Body of pancreas (tissue), 4 donors: ENCODE measurements at regions not wholly inside any gene's neighbourhood (a gene's known extent, or its start where the extent isn't known, plus 50 kb on each side); places are given as distances from the start of the nearest gene placed in this dataset.

Source experiments
- ATAC-seq: fragments of 150-250 bp; one replicate; pipeline ENCODE4 v1.9.1; 2016
- DNase-seq, 4 donors: peaks; one replicate each; pipeline ENCODE4 v3.0.0-alpha.2; 2019
- H3K27ac ChIP-seq, 4 donors: fragments of 200-600 bp; sonication (generic); 1 replicate in 3 of 4; 2 replicates in 1 of 4; pipeline versions ENCODE4 v1.5.1 to v1.6.1; 2016 to 2019; ENCODE audit warnings: mild to moderate bottlenecking in 1 of 4, mixed read lengths in 1 of 4, moderate library complexity in 1 of 4
- H3K27me3 ChIP-seq, 2 donors: fragments of 200-600 bp; sonication (generic); one replicate each; pipeline ENCODE4 v1.6.0; 2016; ENCODE audit warnings: mild to moderate bottlenecking in 1 of 2
- H3K36me3 ChIP-seq, 2 donors: fragments of 200-600 bp; sonication (generic); replicated peaks in 1 of 2; 2 replicates each; pipeline ENCODE4 v1.5.1; 2016; ENCODE audit warnings: low read depth in 2 of 2; ENCODE audit not compliant: insufficient read depth in 1 of 2
- H3K4me1 ChIP-seq: fragments of 200-600 bp; sonication (generic); one replicate; pipeline ENCODE4 v1.6.0; 2016
- H3K4me3 ChIP-seq, 2 donors: fragments of 200-600 bp; sonication (generic); 1 replicate in 1 of 2; 2 replicates in 1 of 2; pipeline ENCODE4 v1.5.1; 2016 to 2019
- H3K9me3 ChIP-seq, 3 donors: fragments of 200-600 bp; sonication (generic); 1 replicate in 2 of 3; 2 replicates in 1 of 3; pipeline ENCODE4 v1.5.1; 2016
- CTCF ChIP-seq, 7 experiments: fragments of 450-650 bp in 4 of 7; fragments of 200-600 bp in 3 of 7; sonication (generic) in 3 of 7; IDR thresholded peaks; one replicate each; pipeline ENCODE4 v1.5.1; 2016 to 2019; ENCODE audit warnings: antibody characterized with exemption in 7 of 7
- POLR2A ChIP-seq, 3 donors: fragments of 450-650 bp; IDR thresholded peaks; one replicate each; pipeline ENCODE4 v1.6.1; 2016; ENCODE audit warnings: antibody characterized with exemption in 3 of 3, mild to moderate bottlenecking in 2 of 3
- WGBS, 2 donors: methylation state at CpG; one replicate each; pipeline ENCODE4 v1.1.5; 2017; 5-methylcytosine and 5-hydroxymethylcytosine counted together
- intact Hi-C: fragments of 100-400 bp; cut with DNase I; formaldehyde crosslinking; loops from one replicate; pipeline ENCODE4 v1.15.1; 2023

- no peaks in the 10 kb centered on the region for H3K4me1 ChIP-seq
- H3K27ac ChIP-seq, result no peak overlapping the region
- DNase-seq, result no peak
- no peaks in the 10 kb centered on the region for H3K27me3 ChIP-seq
- intact Hi-C loops, result no loop called here
- no peaks in the 10 kb centered on the region for H3K36me3 ChIP-seq
- no peak overlapping the region for H3K4me3 ChIP-seq
- no peaks in the 10 kb centered on the region for H3K9me3 ChIP-seq
- no peak for ATAC-seq
- 49 to 51% methylated on average over 1 of the region's 1 CpG for WGBS, 2 donors
- no peak for TF ChIP-seq POLR2A (IDR thresholded peaks at IDR 0.05)
- TF ChIP-seq CTCF (IDR thresholded peaks at IDR 0.05), result no peak
These were observed 342.9 kb upstream of the DPH6 start for GRCh38 chr15:35888815-35889214.

DNA sequence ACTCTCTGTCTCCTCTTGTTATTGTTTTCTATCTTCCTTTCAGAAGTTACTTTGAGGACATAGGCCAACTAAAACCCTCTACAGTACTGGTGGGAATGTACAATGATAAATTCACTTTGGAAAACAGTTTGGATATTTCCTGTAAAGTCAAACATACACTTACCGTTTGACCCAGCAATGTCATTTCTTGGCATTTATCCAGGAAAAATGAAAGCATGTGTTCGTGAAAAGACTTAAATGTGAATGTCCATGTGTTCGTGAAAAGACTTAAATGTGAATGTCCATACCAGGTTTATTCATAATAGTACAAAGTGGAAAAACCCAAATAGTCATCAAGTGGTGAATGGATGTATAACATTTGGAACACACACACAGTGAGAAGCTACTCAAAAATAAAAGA lies 361.5 kb upstream of the DPH6 start:
- H3K4me3 ChIP-seq, result no peak overlapping the region
- intact Hi-C loops, result no loop called here
- H3K27me3 ChIP-seq, result no peaks in the 10 kb centered on the region
- H3K9me3 ChIP-seq, result no peaks in the 10 kb centered on the region
- no peak for TF ChIP-seq CTCF (IDR thresholded peaks at IDR 0.05)
- 28 to 41% methylated on average over 3 of the region's 3 CpGs for WGBS, 2 donors
- H3K4me1 ChIP-seq, result peaks cover 6% of the 10 kb centered on the region
- DNase-seq (no peak), ATAC-seq (no peak)
- no peak overlapping the region for H3K27ac ChIP-seq
- H3K36me3 ChIP-seq, result no peaks in the 10 kb centered on the region

GRCh38 chr15:35909414-35909813 lies 363.4 kb upstream of the DPH6 start:
- peaks cover 6% of the 10 kb centered on the region for H3K4me1 ChIP-seq
- H3K27me3 ChIP-seq, result no peaks in the 10 kb centered on the region
- DNase-seq, result no peak
- ATAC-seq, result no peak
- TF ChIP-seq POLR2A (IDR thresholded peaks at IDR 0.05) (no peak), CTCF (IDR thresholded peaks at IDR 0.05) (no peak)
- 95 to 96% methylated on average over 3 of the region's 3 CpGs for WGBS, 2 donors
- H3K36me3 ChIP-seq, result no peaks in the 10 kb centered on the region
- intact Hi-C loops, result no loop called here
- H3K9me3 ChIP-seq, result no peaks in the 10 kb centered on the region
- H3K27ac ChIP-seq, result no peak overlapping the region
- no peak overlapping the region for H3K4me3 ChIP-seq

GRCh38 chr15:35910227-35910626 lies 364.3 kb upstream of the DPH6 start:
- no peaks in the 10 kb centered on the region for H3K9me3 ChIP-seq
- ATAC-seq (no peak), DNase-seq (no peak)
- H3K36me3 ChIP-seq, result no peaks in the 10 kb centered on the region
- intact Hi-C loops, result no loop called here
- no peak overlapping the region for H3K27ac ChIP-seq
- TF ChIP-seq POLR2A (IDR thresholded peaks at IDR 0.05) (no peak), CTCF (IDR thresholded peaks at IDR 0.05) (no peak)
- peaks cover 6% of the 10 kb centered on the region for H3K4me1 ChIP-seq
- no peaks in the 10 kb centered on the region for H3K27me3 ChIP-seq
- H3K4me3 ChIP-seq, result no peak overlapping the region
- 93 to 95% methylated on average over 2 of the region's 2 CpGs for WGBS, 2 donors

DNA sequence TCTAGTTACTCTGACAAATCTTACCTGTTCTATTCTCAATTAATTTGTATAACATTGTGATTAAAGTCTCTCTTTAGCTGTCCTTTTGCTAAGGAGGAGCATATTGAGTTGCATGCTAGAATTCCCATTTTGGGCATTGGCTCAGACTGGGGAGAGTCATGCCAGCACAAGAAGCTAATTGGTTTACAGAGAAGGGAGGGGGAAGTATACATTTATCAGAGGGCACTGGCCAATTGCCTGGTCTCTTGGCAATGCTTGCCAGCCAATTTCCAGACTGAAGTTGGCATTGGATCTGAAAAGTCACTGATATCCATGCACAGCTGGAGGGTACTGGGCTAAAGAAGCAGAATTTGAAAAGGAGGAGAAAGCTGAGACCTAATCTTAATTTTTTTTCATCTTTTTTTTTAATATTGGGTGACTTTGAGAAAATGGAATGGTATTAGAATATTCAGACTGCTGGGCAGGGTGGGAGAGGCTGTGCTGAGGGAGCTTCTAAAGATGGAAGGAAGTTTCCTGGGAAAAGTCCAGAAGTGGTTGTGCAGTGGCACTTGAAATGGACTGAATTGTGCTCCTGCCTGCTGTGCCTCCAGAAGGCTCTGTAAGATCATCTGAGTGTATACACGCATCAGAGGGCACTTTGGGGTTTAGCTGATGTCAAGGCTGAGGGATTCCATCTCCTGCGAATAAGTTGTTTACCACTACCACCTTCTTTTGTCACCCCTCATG lies 365.2 kb upstream of the DPH6 start:
- ATAC-seq, result peak; percentile 45
- H3K27me3 ChIP-seq, result no peaks in the 10 kb centered on the region
- peaks cover 6% of the 10 kb centered on the region for H3K4me1 ChIP-seq
- H3K9me3 ChIP-seq, result no peaks in the 10 kb centered on the region
- TF ChIP-seq CTCF (IDR thresholded peaks at IDR 0.05) (no peak), POLR2A (IDR thresholded peaks at IDR 0.05) (no peak)
- H3K27ac ChIP-seq, result no peak overlapping the region
- WGBS, 2 donors, result 55 to 69% methylated on average over 2 of the region's 2 CpGs
- intact Hi-C loops, result no loop called here
- H3K36me3 ChIP-seq, result no peaks in the 10 kb centered on the region
- peak; percentile 29 to 82 (median 59) for DNase-seq
- no peak overlapping the region for H3K4me3 ChIP-seq
